Parathyroid adenoma (tissue), 2 donors: ENCODE measurements at regions not wholly inside any gene's neighbourhood (a gene's known extent, or its start where the extent isn't known, plus 50 kb on each side); places are given as distances from the start of the nearest gene placed in this dataset.

Experiments
- H2AFZ ChIP-seq: fragments of 300-600 bp; sonication (generic); one replicate; pipeline ENCODE4 v1.7.0; 2017; ENCODE audit warnings: antibody characterized with exemption, mild to moderate bottlenecking
- H3K27ac ChIP-seq: fragments of 300-600 bp; sonication (generic); one replicate; pipeline ENCODE4 v1.7.0; 2017
- H3K27me3 ChIP-seq: fragments of 300-600 bp; sonication (generic); one replicate; pipeline ENCODE4 v1.7.0; 2017; ENCODE audit warnings: low read length; ENCODE audit not compliant: control insufficient read depth, insufficient read depth
- H3K36me3 ChIP-seq: fragments of 300-600 bp; sonication (generic); one replicate; pipeline ENCODE4 v1.7.0; 2017; ENCODE audit warnings: low read length; ENCODE audit not compliant: control insufficient read depth, insufficient read depth
- H3K4me1 ChIP-seq: fragments of 300-600 bp; sonication (generic); one replicate; pipeline ENCODE4 v1.7.0; 2017; ENCODE audit warnings: control low read depth
- H3K4me2 ChIP-seq: fragments of 300-600 bp; sonication (generic); one replicate; pipeline ENCODE4 v1.7.0; 2017; ENCODE audit warnings: low read length
- H3K4me3 ChIP-seq: fragments of 300-600 bp; sonication (generic); one replicate; pipeline ENCODE4 v1.7.0; 2017; ENCODE audit warnings: low read depth, low read length
- H3K79me2 ChIP-seq: fragments of 300-600 bp; sonication (generic); one replicate; pipeline ENCODE4 v1.7.0; 2017; ENCODE audit warnings: control low read depth
- H3K9ac ChIP-seq: fragments of 300-600 bp; sonication (generic); one replicate; pipeline ENCODE4 v1.7.0; 2017; ENCODE audit warnings: mild to moderate bottlenecking
- H3K9me3 ChIP-seq: fragments of 300-600 bp; sonication (generic); one replicate; pipeline ENCODE4 v1.7.0; 2017; ENCODE audit warnings: low read length; ENCODE audit not compliant: control insufficient read depth
- CTCF ChIP-seq: fragments of 300-600 bp; sonication (generic); IDR thresholded peaks from one replicate; pipeline ENCODE4 v1.7.0; 2017; ENCODE audit warnings: antibody characterized with exemption, mild to moderate bottlenecking
- donor health status: primary hyperparathyroidism.

DNA sequence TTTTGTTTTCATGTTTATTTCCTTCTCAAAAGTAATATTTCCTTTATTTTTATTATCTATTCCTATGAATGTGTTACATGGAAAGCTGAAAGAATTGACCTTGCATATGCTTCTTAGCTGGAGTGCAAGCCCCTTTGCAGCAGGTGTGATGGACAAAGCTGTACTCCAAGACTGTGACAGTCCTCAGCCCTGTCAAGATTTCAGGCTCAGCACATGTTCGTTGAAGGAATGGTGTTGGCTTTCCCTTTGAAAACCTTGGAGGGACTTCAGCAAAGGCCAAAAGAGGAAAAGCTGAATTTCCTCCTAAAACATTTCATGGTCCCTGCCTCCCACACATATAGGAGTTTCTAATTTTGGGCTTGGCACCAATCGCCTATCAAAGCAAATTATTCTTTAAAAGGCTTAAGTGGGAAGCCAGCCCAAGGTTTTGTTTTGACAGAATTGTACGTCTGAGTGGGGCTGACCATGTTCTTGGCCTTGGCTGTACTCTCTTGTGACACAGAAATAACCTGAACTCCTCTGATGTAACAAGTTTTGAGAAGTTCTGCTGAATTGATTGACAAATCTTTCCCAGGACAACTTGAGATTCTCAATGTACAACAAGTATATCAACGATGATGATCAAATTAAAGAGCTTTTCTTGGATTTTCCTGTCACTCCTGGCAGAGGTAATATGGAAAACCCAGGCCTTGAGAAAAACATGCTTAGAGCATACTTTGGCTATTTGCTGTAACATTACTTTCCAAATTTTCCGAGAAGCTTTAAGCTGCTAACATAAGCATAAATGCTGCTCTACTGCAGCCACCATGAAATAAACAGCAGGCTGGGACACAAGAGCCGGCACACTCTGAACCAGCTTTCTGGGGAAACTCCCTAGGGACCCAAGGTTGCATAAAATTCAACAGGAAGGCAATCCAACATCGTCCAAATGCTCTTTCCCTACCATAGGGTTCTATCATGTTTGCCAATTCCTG, 135.7 kb upstream of the ZNF648 start:
- H3K4me3 ChIP-seq = no peak overlapping the region
- H3K27ac ChIP-seq = no peak overlapping the region
- no peaks in the 10 kb centered on the region for H3K9me3 ChIP-seq
- TF ChIP-seq CTCF = no peak
- H3K27me3 ChIP-seq = no peaks in the 10 kb centered on the region
- no peaks in the 10 kb centered on the region for H3K4me1 ChIP-seq
- no peaks in the 10 kb centered on the region for H3K79me2 ChIP-seq
- no peaks in the 10 kb centered on the region for H3K36me3 ChIP-seq
- H2AFZ ChIP-seq = no peak overlapping the region
- no peak overlapping the region for H3K9ac ChIP-seq
- H3K4me2 ChIP-seq = no peak overlapping the region

- H3K9me3 ChIP-seq = no peaks in the 10 kb centered on the region
- no peaks in the 10 kb centered on the region for H3K36me3 ChIP-seq
- no peaks in the 10 kb centered on the region for H3K79me2 ChIP-seq
- H3K27me3 ChIP-seq = no peaks in the 10 kb centered on the region
- TF ChIP-seq CTCF = no peak
- H2AFZ ChIP-seq = no peak overlapping the region
- no peak overlapping the region for H3K9ac ChIP-seq
- H3K27ac ChIP-seq = no peak overlapping the region
- no peak overlapping the region for H3K4me2 ChIP-seq
- no peaks in the 10 kb centered on the region for H3K4me1 ChIP-seq
- no peak overlapping the region for H3K4me3 ChIP-seq
Measured at GRCh38 chr1:182195733-182196132, 134.2 kb upstream of the ZNF648 start.

- no peak for TF ChIP-seq CTCF
- no peak overlapping the region for H3K9ac ChIP-seq
- no peaks in the 10 kb centered on the region for H3K79me2 ChIP-seq
- no peak overlapping the region for H3K4me2 ChIP-seq
- H3K27ac ChIP-seq = no peak overlapping the region
- no peaks in the 10 kb centered on the region for H3K9me3 ChIP-seq
- no peak overlapping the region for H2AFZ ChIP-seq
- H3K4me3 ChIP-seq = no peak overlapping the region
- no peaks in the 10 kb centered on the region for H3K27me3 ChIP-seq
- H3K36me3 ChIP-seq = no peaks in the 10 kb centered on the region
- H3K4me1 ChIP-seq = no peaks in the 10 kb centered on the region
Measured at GRCh38 chr1:182193908-182194550, 132.5 kb upstream of the ZNF648 start.

DNA sequence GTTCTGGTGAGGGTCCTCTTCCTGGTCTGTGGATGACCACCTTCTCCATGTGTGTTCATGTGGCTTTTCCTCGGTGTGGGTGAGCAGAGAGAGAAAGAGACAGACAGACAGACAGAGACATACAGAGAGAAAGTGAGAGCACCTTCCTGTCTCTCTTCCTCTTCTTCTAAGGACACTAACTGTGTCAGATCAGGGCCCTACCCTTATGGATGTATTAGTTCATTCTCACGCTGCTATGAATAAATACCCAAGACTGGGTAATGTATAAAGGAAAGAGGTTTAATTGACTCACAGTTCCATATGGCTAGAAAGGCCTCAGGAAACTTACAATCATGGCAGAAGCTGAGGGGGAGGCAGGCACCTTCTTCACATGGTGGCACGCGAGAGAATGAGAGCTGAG, 131.5 kb upstream of the ZNF648 start:
- Histone ChIP-seq H3K4me2 (no peak overlapping the region), H3K9me3 (no peaks in the 10 kb centered on the region), H3K36me3 (no peaks in the 10 kb centered on the region), H3K4me3 (no peak overlapping the region), H3K79me2 (no peaks in the 10 kb centered on the region), H3K27me3 (no peaks in the 10 kb centered on the region), H3K27ac (no peak overlapping the region), H3K4me1 (no peaks in the 10 kb centered on the region), H3K9ac (no peak overlapping the region), H2AFZ (no peak overlapping the region)
- TF ChIP-seq CTCF = no peak
